Activated effector memory CD4-positive, alpha-beta T cell treated with anti-CD3 and anti-CD28 coated beads, Interleukin-2, amount 50 U/mL, for 16 hours (primary cell): ENCODE measurements at regions not wholly inside any gene's neighbourhood (a gene's known extent, or its start where the extent isn't known, plus 50 kb on each side); places are given as distances from the start of the nearest gene placed in this dataset.

Experiments
- DNase-seq: peaks from one replicate; pipeline ENCODE4 v3.0.0-alpha.2; 2020

GRCh38 chr19:31502536-31503170 lies 153.4 kb upstream of the TSHZ3 start:
- DNase-seq: no peak

- no peak for DNase-seq
Observed at GRCh38 chr19:31503211-31503610, 154.0 kb upstream of the TSHZ3 start.

- no peak for DNase-seq
Observed at GRCh38 chr19:31504221-31504620, 155.0 kb upstream of the TSHZ3 start.

- DNase-seq: no peak
Observed at GRCh38 chr19:31505596-31505910, 156.3 kb upstream of the TSHZ3 start.

GRCh38 chr19:31506102-31506501 lies 156.9 kb upstream of the TSHZ3 start:
- DNase-seq: no peak

- no peak for DNase-seq
Observed at GRCh38 chr19:31510635-31511034, 161.4 kb upstream of the TSHZ3 start.

- no peak for DNase-seq
Observed at GRCh38 chr19:31511098-31511497, 161.9 kb upstream of the TSHZ3 start.

- no peak for DNase-seq
Observed at GRCh38 chr19:31511696-31512095, 162.5 kb upstream of the TSHZ3 start.

- DNase-seq: no peak
Observed at GRCh38 chr19:31512181-31512970, 163.1 kb upstream of the TSHZ3 start.

GRCh38 chr19:31513841-31514240 lies 164.6 kb upstream of the TSHZ3 start:
- no peak for DNase-seq

GRCh38 chr19:31515931-31516330 lies 166.7 kb upstream of the TSHZ3 start:
- no peak for DNase-seq

- DNase-seq: no peak
Observed at GRCh38 chr19:31516756-31517155, 167.5 kb upstream of the TSHZ3 start.

GRCh38 chr19:31517224-31518180 lies 168.3 kb upstream of the TSHZ3 start:
- DNase-seq: no peak

- DNase-seq: no peak
Observed at GRCh38 chr19:31518216-31519020, 169.2 kb upstream of the TSHZ3 start.

GRCh38 chr19:31519256-31519655 lies 170.0 kb upstream of the TSHZ3 start:
- no peak for DNase-seq

- DNase-seq: no peak
Observed at GRCh38 chr19:31519908-31520307, 170.7 kb upstream of the TSHZ3 start.

- DNase-seq: no peak
Observed at GRCh38 chr19:31520633-31521032, 171.4 kb upstream of the TSHZ3 start.

- DNase-seq: no peak
Observed at GRCh38 chr19:31525610-31526147, 176.4 kb upstream of the TSHZ3 start.

- no peak for DNase-seq
Observed at GRCh38 chr19:31527443-31527842, 178.2 kb upstream of the TSHZ3 start.

- DNase-seq: no peak
Observed at GRCh38 chr19:31528261-31528660, 179.0 kb upstream of the TSHZ3 start.

- DNase-seq: no peak
Observed at GRCh38 chr19:31529121-31529520, 179.9 kb upstream of the TSHZ3 start.

GRCh38 chr19:31530781-31531180 lies 181.5 kb upstream of the TSHZ3 start:
- DNase-seq: no peak
